Stimulated activated CD4-positive, alpha-beta T cell treated with anti-CD3 and anti-CD28 coated beads, Interleukin-1b, Interleukin-23, amount 100 ng/mL, for 48 hours (primary cell): ENCODE measurements at regions not wholly inside any gene's neighbourhood (a gene's known extent, or its start where the extent isn't known, plus 50 kb on each side); places are given as distances from the start of the nearest gene placed in this dataset.
A peak's percentile ranks its signal among the peaks of the same experiment; 100 is the strongest.

ENCODE experiments used
- DNase-seq: peaks from one replicate; pipeline ENCODE4 v3.0.0-alpha.2; 2020

DNA sequence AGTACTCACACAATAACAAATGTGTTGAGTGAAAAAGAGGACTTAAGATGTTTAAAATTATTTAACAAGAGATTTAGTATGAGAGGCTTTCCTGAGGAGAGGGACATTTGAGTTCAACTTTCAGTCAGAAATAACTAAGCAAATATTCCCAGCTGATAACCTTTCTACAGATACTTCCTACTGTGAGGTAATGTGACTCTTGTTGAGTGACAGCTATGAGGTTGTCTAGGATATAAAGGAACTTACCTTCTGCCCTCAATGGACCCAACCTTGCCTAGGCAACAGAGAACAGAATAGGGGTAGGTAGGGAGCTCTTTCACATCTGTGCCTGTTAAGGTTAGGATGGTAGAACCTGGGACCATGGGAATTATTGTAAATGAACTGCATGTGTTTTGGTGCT, 54.7 kb downstream of the GLUD2 start:
- DNase-seq: no peak

DNA sequence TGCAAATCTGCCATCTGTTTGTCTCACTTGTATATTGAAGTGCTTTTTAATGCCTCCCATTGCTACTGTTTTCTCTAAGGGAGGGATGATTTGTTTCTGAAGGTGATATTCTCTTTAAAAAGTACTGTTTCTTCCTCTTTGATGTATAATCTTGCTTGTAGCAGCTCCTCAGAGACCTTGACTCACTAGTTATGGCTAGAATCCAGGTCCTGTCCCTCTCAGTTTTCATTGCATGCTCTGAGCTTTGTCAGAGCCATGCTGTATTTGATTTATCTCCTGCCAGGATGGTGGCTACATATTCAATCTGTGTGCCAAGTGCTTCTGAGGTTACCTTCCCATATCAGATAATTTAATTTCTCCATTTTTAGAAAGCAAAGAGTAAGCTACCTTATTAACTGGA, 56.0 kb downstream of the GLUD2 start:
- DNase-seq: no peak

DNA sequence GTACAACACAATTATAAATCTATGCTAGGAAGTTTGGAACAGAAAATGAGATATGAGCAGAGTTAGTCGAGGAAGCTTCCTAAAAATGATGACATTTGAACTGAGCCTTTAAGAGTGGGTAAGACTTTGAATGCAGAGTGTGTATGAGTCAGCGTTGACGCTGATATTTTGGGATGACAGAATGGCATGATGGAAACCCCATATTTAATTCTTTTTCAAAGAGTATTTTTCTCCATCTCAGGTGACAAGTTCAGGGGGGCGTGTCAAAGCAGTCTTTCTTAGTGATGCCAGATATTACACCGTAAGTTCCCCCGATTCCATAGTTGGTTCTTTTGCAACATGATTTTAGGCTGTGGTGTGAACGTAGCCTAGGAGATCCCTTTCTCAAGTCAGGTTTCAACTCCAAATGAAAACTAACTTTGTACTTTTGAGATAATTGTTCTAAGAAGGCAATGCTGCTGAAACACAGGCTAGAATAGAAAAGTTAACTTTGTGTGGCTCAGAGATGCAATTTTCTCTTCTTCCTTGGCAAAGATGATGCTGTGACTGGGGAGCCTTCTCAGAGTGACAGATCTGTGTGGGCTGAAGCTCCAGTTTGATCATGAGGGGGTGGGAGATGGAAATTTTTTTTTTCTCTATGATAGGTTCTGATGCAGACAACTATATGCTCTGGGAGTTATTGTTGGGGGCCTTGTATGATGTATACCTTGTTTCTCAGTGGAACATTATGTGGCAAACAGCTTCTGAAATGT, 59.2 kb downstream of the GLUD2 start:
- DNase-seq: no peak

DNA sequence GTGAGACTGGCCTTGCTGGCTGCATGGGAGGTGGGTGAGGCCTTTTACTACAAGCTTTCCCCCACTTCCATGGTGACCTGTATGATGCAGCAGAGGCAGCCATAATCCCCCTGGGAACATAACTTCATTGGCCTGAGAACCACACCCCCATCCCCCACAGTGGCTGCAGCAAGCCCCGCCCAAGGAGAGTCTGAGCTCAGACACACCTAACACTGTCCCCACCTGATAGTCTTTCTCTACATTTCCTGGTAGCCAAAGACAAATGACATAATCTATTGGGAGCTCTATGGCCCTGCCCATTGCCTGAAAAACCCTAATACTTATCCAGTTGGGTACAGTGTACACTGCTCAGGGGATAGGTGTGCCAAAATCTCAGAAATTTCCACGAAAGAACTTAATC, 62.6 kb downstream of the GLUD2 start:
- no peak for DNase-seq

DNA sequence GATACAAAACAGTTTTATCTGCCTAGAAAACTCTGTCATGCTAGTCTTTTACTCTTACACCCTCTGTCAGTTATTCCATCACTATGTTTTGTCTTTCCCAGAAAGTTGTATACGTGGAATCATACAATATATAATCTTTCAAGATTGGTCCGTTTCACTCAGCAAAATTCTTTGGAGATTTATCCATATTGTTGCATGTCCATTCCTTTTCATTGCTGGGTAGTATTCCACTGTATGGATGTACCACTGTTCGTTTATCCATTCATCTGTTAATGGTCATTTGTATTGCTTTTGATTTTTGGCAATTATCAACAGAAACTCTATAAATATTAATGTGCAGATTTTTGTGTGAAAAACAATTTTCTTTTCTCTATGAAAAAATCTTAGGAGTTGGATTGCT, 63.1 kb downstream of the GLUD2 start:
- no peak for DNase-seq

DNA sequence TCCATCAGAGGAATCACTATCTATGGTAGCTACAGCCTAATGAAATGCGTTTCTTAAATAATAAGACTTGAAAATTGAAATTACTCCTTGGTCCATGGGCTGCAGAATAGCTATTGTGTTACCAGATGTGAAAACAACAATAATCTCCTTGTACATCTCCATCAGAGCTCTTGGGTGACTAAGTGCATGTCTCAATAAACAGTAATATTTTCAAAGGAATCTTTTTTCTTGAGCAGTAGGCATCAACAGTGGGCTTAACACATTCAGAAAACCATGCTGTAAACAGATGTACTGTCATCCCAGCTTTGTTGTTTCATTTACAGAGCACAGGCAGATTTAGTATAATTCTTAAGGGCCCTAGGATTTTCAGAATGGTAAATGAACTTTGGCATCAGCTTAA, 67.3 kb downstream of the GLUD2 start:
- DNase-seq: no peak

DNA sequence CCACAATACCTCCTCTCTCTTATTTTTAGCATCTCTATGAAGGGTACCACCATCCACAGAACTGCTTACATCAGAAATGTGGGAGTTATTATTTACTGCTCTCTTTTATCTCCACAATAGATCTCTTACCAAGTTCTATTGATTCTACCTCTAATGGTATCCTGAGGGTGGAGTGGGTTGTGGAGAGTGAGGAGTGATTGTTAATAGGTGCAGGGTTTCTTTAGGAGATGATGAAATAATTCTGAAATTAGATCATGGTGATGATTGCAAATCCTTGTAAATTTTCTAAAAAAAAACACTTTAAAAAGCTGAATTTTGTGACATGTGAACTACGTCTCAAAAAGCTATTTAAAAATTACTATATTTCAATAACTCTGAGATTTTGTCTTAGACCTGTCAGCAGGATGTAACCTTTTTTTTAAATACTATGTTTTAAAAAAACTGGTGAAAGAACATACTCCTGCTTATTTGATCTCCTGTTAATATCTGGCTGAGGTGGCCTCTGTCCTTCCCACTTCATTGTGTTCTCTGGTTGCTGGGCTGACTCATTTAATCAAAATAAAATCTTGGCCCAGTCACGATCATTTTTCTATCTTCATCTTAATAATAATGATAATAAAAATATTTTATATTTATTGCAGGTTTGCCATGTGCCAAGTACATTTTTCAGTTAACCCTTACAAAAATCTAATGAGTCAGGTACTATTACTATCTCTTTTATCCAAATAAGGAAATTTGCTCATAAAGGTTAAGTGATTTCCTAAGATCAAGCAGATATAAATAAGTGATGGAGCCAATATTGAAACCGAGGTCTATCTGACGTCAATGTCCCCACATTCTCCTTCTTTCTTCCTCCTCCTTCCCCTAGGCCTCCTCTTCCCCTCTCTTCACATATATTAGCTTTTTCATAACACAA, 73.5 kb downstream of the GLUD2 start:
- no peak for DNase-seq

DNA sequence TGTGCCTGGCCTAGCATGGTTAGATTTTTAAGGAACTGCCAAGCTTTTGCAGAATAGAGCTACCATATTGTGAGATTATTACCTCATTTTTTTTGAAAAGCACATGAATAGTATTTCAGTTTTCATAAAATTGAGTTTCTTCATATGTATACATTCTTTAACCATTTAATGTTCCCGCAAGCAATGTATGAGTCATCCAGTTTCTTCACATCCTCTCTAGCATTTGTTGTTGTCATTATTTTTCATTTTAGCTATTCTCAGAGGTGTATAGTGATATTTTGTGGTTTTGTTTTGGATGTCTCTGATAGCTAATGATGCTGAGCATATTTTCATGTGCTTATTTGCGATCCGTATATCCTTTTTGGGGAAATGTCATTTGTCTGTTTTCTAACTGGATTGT, 74.9 kb downstream of the GLUD2 start:
- no peak for DNase-seq

DNA sequence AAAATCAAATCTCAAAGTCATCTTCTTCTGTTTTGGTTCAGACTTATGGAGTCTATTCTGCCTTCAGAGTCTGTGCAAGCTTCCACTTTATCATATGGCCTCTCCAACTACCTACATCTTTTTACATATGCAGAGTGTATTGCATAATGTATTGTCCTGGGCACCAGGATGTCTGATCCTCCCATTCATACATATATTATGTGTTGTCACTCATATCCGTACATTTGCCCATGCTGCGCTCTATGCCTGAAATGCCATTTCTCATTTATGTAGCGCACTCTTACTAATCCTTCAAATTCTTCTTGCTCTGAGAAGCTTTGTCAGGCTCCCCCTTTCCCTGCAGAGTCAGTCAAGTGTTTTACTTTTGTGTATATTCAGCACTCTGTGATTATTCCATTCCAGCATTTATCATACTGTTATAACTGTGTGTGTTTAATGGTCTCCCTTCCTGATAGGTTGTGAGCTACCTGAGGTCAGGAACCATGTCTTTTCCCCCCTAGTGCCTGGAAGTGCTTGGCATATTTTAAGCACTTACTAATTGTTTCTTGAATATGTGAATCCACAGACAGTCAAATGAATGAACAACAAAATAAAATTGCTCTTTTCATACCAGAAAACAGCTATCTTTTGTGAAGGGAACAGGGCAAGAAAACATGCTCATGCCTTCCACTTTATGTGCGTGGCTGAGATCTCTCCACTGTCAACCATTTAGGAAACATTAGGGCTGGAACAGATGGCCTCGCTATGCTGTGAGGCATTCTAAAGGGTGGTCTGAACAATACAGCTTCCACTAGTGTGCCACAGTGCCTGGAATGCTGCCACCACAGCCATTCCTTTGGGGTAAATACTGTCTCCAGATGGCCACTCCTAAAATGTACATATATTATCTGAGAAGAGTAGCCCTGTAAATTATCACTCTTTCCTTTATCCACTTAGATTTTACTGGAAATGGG, 81.8 kb downstream of the GLUD2 start:
- DNase-seq: no peak

DNA sequence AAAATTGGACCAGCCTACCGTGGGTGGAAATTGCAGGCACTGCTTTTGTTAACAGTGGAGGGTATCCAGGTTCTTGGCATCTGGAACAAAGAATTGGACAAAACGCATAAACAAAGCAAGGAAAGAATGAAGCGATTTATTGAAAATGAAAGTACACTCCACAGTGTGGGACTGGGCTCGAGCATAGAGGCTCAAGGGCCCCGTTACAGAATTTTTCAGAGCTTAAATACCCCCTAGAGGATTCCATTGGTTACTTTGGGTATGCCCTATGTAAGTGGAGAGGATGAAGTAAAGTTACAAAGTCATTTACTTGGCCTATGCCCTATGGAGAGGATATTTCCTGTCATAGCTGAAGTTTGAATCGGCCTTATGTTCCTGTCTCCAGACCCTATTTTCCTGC, 85.3 kb downstream of the GLUD2 start:
- no peak for DNase-seq

DNA sequence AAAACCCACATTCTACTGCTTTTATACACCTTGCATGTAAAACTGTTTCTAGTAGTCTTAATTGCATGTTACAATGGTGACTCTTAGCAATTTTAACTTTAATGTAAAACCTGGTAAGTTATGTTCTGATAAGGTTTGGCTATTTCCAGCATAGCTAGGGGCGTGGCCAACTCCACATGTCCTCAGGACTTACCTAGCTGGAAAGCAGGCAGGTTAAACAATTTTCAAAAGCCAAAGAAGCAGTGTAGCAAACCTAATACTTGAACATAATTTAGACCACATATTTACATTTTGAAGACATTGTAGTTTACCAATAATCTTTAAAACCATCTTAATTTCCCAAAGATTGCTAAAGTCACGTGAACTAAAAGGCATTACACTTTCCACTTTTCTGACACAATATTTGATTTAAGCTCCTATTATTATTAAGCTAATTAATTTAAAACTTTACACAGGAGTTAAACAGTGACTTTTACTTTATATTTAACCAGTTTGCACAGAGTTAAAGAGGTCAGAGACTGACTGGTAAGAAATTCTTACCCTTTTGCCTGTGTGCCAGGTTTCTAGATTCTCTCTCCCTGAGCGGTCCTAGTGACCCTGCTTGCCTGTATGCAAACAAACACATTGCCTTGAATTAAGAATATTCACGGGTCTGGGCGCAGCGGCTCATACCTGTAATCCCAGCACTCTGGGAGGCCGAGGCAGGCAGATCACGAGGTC, 88.2 kb downstream of the GLUD2 start:
- no peak for DNase-seq

DNA sequence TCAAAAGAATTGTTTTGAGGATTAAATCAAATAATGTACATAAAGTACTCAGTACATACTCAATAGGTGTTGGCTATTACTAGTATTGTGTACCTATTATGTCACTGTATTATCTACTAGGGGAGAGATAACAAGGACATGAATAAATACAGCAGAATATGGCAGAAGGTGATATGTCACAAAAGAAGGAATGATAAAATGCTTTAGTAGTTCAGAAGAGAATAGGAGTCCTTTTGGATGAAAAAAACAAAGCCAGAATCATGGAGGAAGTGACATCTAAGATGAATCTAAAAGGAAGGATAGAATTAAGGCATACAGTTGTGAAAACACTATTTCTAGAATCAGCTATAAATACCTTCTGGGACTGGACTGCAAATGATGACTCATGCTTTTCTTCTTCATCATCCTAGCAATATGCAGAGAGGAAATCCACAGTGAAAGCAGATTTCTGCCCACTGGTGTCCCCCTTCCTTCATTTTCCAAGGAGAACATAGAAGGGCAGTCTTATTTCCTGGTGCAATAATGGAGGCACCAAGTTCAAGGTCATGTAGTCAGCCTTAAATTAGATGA, 98.7 kb downstream of the GLUD2 start:
- DNase-seq: no peak

DNA sequence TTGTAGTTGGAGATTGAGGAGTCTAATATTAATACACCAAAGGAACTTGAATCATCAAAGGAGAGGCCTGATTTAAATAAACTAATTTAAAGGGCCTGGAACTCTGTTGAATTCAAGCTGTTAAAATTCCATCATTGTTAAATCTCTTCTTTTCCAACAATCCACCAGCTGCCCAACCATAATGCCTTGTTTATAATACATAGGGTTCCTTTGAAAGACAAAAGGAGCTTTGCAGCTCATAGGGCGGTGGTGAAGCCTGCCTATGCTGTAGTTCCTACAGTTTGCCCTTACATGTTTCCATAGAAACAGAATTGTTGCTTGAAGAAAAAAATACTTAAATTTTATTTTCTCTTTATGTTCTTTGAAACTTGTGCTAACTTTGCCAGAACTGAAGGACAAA, 102.8 kb downstream of the GLUD2 start:
- no peak for DNase-seq

DNA sequence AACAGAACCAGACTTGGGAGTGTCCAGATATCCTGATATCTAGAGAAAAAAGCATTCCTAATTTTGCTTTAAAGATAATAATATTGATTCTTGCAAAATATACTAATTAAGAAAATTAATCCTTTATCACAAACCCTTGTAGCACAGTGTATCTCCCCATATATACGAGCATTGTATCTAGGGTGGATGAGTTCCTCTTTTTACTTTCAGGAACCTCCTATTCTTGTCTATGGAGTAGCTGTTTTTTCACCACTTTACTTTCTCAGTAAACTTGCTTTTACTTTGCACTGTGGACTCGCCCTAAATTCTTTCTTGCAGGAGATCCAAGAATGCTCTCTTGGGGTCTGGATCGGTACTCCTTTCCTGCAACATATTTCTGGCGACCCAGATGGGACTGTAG, 103.9 kb downstream of the GLUD2 start:
- no peak for DNase-seq

DNA sequence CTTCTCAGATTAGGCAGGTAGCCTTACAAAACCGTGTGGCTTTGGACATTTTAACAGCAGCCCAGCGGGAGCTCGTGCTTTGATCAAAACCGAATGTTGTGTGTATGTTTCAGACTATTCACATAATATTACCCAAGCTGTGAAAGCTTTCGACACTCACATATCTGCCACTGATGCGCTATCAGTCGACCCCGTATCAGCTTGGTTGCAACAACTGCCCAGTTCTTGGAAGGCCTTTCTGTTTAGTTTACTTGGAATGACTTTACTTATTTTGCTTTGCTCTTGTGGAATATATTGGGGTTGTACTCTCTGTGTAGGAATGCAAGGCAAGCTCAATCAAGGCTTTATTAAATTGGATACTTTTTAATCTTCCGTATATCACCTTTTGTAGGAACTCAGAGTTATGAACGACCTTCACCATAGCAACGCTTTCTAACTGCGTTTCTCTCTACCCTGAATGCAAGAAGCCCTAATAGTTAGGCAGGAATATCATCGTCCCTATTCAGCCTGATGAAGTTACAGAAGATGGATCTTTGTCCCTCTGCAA, 107.5 kb downstream of the GLUD2 start:
- DNase-seq: no peak

DNA sequence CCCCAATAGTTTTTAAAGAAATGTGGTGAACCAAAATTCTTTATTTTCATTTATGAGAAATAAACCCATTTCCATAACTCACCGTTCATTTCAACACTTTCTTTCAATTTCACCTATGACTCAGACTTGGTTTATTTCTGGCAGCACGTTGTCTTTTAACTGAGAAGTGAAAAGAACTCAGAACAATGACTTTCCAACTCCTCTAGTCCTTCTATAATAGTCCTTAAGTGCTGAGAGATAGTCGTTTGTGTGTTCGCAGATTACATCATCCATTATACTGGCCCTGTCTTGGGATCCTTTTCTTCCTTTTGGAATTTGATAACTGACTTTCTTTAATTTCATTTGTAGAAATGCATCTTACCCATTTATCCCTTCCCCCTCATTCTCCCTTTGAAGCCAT, 113.6 kb downstream of the GLUD2 start:
- DNase-seq: no peak

DNA sequence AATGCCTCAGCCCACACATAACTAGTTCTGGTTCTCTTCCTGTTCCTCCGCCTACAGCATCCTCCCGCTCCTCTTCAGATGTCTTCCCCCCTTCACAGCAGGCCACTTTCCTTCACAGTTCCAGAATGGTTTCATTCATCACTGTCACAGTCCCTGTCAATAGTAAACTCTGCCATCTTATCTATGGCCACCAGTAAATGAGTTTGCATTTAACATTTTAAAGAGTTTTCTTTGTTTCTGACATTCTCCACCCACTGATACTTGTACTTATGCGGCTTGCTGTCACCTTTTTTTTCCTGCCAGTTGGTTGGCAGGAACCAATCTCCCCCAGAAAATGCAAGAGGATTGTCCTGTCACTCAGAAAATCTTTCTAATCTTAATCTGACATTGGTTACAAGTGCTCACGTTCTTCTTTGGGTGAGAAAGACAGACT, 114.1 kb downstream of the GLUD2 start:
- peak; percentile 4 for DNase-seq

DNA sequence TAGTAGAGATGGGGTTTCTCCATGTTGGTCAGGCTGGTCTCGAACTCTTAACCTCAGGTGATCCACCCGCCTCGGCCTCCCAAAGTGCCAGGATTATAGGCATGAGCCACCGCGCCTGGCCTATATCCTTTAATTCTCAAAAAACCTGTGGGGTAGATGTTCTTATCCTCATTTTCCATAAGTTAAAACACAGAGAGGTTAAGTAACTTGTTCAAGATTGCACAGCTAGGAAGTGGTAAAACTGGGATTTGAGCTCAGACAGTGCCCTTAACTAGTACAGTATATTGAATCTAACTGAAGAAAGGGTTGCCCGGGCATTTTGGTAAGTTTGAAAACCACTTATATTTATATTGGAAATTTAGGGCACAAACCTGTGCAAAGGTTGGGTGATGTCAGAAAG, 116.0 kb downstream of the GLUD2 start:
- no peak for DNase-seq

DNA sequence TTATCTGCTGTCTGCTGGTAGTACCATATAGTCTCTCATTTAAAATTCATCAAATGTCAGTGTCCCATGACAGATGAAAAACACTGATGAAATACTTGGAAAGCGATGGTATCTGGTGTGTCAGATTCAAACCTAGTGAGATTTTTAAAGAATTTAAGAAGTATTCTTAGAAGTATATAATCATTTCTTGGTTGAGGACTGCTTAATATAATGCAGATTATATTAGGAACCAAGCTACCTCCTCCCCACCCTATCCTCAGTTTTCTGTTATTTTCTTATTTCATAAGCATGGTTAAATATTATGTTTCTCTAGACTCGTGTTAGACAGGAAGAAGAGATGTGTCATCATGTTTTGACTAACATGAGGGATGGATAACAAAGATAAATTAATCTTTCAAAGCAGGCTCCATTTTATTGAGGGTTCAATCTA, 118.5 kb downstream of the GLUD2 start:
- no peak for DNase-seq

DNA sequence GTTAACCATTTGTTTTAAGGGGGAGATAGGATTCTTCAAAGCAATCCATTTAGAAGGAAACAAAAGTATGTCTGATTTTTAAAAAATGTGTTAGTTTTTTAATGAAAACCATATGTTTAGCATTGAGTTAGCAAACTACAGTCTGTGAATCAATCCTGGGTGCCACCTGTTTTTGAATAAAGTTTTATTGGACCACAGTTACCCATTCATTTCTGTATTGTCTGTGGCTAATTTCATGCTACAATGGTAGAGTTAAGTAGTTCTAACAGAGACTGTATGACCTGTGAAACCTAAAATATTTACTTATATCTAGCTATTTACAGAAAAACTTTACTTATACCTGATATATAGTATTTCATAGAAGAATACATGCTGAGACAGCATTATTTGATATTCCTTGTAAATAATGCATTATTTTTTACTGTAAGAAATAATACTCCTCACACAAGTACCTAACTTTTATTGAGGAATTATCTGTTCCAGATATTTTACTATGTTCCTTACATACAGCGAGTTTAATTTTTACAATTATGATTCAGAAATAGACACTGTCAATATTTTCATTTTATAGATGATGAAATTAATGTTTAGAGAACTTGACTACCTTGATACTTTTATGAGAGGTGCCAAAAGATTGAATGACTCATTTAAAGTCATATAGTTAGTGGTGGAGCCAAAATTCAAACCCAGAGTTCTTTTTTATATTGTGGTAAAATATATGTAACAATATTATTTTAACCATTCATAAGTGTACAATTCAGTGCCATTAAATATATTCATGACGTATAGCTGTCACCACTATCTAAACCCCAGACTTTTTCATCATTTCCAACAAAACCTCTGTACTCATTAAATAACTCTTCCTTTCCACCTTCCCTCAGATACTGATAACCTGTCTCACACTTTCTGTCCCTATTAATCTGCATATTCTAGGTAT, 122.0 kb downstream of the GLUD2 start:
- no peak for DNase-seq

DNA sequence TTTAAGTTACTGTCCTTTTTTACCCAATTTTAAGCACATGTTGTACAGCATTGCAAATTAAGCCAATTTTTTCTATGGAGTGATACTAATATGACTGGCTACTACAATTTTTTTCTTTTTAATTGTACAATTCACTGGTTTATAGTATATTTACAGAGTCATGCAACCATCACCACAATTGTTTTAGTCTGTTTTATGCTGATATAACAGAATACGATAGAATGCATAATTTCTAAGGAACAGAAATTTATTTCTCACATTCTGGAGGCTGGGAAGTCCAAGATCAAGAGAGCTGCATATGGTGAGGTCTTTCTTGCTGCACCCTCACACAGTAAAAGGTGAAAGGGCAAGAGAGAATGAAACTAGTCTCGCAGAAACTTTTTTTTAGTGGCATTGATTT, 125.3 kb downstream of the GLUD2 start:
- no peak for DNase-seq
